ENCODE measurements at regions not wholly inside any gene's neighbourhood (a gene's known extent, or its start where the extent isn't known, plus 50 kb on each side); places are given as distances from the start of the nearest gene placed in this dataset.

DNA sequence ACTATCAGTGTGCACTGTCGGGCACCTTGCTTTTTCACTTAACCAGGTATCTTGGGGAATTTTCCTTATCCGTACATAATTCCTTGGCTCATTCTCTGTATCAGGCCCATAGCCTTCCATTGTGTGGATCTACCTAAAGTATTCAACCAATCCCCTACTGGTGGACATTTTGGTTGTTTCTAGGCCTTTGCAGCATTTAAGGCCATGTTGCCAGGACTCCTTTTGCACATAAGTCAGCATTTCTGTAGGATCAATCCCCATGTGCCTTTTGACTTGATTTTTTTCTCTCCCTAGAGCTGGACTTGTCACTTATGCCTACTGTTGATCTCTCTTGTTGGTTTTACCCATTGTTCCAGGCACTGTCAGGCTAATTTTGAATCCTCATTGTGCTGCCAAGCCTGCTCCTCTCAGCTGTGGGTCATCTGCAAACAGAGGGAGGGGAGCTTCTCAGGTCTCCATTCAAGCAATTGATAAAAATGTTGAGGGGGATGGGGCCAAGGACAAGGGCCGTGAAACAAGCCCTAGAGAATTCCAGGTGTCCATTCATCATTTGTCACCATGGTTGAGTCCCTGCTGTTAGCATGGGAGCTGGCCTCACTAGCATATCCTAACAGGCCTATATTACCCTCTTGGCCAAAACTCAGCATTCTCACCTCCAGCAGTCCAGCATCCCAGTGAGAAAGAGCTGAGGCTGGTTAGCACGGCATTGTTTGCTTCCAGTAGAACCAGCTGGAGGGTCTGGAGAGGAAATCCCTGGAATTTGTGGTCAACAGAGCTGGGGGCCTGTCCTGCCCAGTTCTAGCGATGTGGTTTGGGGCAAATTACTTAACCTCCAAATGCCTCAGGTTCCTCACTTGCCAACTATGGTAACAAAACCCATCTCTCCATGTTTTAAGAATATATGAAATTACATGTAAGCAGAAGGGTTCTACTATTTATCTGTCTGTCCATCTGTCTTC lies 178.4 kb downstream of the MRPL14 start:
- no peak for DNase-seq (ENCODE audit: low spot score)

DNA sequence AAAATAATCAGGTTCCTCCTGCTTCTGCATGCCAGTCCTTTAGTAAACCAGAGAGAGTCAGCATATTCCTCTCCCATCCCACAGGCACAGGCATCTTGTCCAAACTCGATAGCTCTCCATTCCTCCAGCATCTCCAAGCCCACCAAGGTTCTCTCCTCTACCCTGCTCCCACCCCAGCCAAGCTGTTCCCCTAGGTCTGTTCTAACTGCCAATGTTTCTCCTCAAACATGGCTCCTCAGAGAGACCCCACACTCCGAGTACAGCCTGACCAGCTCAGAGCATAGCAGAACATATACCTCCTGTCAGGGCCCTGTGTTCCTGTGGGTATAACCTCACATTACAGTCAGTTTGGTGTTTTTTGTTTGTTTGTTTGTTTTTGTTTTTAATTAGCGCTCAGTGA lies 177.8 kb downstream of the VEGFA start:
- no peak for DNase-seq (ENCODE audit: low spot score)

DNA sequence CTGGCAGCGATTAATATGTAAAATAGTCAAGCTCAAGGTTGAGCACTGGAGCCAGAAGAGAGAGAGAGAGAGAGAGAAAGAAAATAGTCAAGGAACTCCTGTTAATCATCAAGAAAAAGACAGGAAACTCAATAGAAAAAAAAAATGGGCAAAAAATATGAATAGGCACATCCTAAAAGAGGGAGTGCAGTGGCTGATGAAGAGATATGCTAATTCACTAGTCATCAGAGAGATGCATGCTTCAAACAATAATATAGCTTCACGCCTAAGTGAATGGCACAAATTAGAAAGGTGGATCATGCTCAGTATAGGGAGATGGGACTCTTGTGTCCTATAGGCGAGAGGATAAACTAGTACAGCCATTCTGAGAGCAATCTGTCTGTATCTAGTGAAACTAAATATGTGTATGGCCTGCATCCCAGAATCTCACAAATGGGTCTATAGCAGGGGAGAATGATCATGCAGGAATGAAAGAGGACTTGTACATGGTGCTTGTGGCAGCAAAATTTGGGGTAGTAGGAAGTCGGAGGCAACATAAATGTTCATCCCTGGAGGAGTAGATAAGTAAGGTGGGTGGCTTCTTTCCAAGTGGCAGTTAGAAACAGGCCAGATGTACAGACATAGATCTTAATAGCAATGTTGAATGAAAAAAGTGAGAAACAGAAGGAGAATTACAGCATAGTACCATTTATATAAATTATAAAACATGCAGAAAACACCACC lies 176.8 kb downstream of the VEGFA start:
- DNase-seq (ENCODE audit: low spot score): no peak

DNA sequence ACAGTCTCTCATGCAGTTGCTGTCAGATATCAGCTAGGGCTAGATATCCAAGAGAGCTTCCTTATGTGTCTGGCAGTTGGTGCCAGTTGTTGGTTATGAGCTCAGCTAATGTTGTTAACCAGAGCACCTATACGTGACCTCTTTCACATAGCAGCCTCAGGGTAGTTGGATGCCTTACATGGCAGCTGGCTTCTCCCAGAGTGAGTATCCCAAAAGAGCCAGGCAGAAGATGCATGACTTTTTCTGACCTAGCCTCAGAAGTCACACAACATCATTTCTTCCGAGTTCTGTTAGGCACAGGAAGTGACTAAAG lies 175.7 kb downstream of the VEGFA start:
- no peak for DNase-seq (ENCODE audit: low spot score)

DNA sequence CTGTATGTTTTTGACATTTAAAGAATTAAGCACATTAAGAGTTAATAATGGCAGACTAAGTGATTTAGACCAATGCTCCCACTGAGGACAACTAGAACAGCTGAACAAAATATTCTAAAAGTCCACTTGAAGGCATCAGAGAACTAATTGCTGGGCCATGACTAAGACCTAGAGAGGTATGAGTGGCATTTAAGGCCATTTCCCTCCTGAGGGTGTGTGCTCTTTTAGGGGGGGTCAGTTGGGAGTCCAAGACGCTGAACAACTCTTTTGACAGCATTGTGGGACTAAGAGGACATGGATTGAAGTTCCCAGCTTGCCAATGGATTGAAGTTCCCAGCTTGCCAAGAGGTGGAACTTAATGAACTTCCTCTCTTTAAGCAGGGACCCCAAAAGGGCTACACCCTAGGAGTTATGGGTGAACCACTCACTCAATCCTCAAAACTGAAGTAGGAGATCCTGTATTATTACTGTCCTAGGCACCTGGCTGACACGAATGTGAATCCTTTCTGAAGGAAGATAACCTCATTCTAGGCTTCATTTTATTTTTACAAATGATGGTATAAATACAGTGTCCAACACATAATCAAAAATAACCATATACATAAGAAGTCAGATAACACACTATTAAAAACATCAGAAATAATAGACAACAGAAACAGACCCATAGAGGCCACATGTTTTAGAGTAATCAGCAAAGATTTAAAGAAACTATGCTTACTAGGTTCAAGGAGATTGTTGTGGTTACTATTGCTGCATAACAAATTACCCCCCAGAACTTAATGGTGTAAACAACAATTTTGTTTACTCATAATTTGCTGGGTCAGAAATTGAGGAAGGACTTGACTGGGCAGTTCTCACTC lies 175.1 kb downstream of the VEGFA start:
- DNase-seq (ENCODE audit: low spot score): no peak

DNA sequence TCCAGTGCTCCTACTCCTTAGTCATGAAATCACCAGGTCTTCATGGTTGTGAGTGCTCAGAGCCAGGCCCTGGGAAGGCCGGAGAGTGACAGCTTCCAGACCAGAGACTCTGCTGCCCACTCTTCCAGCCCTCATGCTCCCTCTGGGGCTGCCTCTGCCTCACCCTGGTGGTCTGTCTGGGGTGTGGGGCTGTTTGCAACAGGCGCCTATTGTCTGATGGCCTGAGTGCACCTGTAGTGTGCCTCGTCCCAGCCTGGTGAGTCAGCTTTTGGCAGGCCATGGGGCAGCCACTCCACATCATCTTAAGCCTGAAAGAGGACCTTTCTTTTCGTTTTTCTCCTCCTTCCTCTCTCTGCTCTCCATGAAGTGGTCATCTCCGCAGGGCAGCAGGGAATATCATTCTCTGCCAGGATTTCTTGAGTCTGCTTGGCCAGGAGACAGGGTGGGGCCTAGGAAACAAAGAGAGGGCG lies 173.8 kb downstream of the VEGFA start:
- no peak for DNase-seq (ENCODE audit: low spot score)

DNA sequence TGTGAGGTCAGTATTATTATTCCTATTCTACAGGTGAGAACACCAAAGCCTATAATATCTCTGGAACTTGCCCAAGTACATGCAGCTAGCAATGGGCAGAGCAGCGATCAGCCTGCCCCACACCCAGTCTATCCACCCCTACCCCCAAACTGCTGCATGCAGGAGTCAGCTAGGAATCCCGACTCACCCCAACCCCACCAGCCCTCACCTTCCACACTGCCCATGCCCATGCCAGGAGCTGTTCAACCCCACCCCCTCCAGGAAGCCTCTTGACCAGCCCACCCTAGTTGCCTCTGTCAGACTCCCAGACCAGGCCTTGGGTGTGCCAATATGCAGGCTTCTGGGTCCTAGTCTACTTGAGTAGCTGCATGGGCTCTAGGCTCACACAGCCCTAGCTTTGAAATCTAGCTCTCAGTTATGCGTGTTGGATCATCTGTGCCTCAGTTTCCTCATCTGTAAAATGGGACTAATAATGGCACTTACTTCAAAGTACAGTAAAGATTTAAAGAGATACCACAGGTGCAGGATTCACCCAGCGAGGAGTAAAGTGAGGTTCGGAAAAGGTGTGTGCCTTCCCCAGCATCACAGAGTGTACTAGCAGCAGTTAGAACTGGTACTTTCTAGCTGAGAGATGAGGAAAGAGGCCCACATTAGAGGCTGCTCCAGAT lies 173.2 kb downstream of the VEGFA start:
- DNase-seq (ENCODE audit: low spot score): no peak

DNA sequence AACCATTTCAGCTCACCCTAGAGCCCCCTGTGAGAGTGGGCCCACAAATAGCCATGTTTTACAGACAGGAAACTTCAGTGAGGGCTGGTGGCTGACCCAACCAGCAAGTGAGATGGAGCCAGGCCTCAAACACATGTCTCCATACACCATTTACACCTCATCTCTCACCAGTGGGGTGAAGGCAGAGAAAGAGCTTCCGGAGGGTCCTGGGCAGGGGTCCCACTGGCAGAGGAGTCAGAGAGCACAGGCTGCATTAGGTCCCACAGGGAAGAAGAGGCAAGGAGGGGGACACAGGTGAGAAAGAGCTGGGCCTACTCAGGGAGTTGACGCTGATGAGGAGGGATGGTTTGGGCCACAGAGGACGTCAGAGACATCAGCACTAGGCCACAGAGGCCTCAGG lies 172.6 kb downstream of the VEGFA start:
- DNase-seq (ENCODE audit: low spot score): no peak

DNA sequence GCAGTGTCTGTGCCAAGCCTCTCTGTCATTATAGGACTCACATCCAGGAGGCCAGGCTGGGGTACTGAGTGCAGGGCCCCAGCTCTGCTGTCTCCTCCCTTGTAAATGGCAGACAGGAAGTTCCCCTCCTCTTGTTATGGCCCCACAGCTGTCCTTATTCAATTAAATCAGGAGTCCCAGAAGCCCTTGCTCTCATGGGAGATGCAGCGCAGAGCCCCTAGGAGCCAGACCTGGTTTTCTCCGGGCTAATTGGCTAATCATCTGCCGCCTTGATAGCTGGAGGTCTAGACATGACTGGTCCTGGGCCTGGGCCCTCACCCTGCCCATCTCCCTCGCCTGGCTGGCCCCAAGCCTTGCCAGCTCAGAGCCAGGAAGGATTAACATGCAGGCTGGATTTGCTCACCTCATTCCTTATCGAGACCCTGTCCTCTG lies 172.0 kb downstream of the VEGFA start:
- DNase-seq (ENCODE audit: low spot score): no peak

DNA sequence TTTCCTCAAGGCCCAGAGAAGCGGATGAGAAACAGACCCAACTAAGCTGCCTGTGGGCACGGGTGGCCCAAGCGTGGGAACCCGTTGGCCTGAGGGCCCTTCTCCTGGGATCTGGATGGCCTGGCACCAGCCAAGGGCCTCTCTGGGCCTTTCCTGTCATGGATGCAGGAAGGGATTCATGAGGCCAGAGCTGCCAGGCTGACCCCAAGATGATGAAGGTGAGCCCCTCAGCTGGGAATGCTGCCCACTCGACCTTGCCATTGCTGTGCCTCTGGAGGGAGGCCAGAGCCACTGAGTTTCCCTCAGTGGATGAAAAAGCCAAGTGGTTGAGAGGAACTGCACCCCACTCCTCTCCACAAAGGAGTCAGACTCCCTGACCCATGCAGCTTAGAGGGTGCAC lies 171.2 kb downstream of the VEGFA start:
- DNase-seq (ENCODE audit: low spot score): no peak

DNA sequence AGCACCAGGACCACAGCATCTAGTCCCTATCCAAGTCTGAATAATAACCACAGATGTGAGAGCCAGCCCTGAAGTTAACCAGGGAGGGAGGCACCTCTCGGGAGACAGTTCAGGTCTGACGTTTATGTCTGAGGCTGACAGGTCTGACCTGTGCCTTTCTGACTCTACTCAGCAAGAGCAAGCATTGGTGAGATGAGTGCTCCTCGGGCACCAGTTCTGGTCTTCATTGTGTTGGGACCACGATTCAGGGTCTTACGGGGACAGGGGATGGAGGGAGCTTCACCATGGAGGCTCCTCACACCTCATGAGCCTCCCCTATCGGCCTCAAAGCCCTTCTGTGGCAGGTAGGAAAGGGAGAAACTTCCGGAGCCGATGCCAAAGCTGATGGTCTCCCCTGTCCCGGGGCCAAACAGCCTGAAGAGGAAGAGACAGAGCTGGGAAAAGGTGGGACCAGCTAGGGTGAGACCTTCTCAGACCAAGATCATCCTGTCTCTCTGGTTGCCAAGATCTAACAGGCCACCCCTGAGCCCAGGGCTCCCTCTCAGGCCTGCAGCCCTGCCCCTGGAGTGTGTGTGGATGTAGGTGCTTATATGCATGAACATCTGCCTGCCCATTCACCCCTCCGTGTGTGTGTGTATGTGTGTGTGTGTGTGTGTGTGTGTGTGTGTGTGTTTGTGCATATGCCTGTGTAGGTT lies 170.5 kb downstream of the VEGFA start:
- no peak for DNase-seq (ENCODE audit: low spot score)

DNA sequence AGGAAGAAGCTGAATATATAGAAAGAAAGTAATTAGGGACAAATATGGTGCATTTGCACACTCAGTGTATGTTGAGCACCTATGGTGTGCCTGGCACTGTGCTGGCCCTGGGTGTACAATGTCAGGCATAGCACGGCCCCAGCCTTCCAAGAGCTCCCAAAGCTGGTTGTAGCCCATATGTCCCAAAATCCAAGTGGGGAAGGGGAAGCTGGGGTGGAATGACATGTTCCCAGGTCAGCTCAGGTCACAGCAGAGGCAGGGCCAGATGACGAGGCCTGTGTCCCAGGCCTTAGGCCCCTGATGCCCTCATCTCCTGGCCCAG lies 170.0 kb downstream of the VEGFA start:
- no peak for DNase-seq (ENCODE audit: low spot score)

DNA sequence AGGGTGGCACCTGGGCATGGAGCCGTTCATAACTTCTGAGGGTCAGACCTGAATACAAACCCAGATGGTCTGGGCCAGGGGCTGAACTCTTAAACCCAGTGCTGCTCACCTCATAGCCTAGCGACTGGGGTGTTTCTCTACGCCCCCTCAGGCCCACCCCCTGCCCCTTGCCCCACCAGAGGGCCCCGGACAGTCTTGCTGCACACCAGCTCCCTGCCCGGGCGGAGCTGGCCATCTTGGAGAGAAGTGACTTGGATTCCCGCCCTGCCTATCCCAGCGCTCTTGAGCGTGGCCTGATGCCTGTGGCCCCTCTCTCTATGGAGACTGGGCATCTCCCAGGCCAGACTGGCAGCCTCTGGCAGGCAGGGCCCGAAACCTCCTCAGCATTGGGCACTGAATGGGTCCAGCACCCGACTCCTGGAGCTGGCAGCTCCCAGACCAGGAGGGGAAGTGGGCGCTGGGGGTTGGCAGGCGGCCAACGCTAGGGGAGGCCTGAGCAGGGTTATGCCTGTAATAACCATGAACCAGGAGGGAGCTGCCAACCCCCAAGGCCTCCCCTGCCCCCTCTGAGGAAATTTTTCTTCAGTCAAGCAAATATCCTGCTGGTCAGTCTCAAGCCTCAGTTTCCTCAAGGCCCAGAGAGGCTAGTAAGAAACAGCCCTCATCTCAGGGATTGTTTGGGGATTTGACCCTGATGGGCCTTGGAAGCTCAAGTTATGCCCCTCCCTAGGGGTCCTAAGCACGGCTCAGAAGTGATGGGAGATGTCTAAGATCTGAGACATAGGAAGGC lies 169.5 kb downstream of the VEGFA start:
- DNase-seq (ENCODE audit: low spot score): no peak

DNA sequence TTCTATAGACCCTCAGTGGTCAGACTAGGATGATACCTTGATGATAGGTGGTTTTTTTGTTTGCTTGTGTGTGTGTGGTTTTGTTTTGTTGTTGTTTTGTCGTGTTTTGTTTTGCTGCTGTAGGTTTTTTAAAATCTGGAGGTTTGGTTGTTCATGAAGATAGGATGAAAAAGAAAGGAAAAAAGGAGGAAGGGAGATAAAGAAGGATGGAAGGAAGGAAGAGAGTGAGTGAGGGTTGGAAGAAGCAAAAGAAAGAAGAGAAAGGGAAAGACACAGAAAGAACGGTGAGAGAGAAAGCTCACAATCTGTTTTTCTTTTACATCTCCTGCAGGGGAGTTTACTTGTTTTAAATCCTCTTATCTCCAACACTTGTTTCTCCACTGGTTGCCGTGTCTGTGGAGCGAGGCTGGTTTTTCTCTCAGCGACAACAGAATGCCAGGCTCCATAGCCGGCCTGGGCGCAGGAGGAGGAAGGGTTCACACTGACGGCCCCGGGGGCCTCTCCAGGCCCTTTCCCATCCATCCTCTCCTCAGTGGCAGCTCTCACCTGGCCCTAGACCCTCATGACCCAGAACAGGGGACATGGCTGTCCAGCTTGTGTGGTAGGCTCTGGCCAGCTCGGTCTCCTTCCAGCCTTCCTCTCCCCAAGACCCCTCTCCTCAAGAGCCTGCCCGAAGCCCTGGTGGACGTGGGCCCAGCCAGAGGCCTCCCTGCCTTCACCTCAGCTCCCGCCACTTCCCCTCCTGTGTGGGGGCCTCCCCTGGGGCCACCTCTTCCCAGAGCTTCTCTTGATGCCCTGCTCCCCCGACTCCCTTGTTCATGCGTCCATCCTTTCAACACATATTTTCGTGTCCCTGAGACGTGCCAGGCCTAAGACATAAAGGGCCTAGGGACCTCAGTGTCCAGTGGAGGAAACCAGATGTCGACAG lies 168.4 kb downstream of the VEGFA start:
- DNase-seq (ENCODE audit: low spot score): no peak

DNA sequence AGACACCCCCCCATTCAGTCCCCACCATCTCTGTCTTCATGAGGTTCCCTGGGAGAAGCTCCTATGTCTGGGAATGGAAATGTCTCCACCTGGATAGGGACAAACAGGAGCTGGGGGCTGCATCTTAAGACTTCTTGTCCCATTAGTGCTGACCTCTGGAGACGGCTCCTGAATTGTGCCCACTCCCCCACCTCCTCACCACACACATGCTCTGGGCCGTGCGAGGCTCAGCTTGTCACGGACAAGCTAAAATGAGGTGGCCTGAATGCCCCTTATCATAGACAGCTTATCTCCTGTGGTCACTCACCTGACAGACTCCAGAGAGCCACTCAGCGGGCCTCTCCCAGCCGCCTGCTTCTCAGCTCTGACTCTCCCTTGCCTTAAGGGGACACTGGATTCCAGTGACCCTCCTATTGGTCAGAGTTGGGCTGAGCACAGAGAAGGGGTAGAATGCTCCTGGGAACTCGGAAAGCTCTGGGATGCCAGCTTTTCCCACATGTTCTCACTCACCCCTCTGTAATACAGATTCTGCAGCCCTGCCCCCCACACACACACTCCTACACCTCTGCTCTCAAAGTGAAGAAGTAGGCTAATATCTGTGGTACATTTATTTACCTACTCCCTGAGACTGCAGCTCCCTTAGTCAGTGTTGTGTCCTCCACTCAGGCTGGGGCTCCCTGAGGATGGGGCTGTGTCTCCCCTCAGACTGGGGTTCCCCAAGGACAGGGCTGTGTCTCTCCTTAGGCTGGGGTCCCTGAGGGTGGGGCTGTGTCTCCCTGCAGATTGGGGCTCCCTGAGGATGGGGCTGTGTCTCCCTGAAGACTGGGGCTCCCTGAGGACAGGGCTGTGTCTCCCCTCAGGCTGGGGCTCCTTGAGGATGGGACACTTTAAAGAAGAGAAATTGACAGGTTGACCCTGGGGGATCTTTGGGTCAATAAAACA lies 167.5 kb downstream of the VEGFA start:
- no peak for DNase-seq (ENCODE audit: low spot score)

DNA sequence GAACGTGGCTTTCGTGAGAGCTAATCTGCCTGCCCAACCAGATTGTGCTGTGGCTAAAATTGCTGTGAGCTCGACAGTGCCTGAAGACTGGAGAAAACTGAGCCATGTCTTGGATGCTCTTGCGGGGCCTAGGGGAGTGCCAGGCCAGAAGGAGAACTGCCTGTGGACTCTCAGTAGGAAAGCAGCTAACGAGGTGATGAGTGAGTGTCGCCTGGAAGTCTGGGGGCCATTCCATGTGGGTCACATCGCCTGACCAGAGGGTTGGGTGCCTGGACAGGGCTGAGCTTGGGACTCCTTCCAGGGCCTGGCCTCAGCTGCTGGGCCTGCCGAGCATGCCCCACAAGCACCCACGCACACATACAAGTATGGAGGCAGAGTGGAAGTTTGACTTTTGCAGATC lies 166.5 kb downstream of the VEGFA start:
- no peak for DNase-seq (ENCODE audit: low spot score)

DNA sequence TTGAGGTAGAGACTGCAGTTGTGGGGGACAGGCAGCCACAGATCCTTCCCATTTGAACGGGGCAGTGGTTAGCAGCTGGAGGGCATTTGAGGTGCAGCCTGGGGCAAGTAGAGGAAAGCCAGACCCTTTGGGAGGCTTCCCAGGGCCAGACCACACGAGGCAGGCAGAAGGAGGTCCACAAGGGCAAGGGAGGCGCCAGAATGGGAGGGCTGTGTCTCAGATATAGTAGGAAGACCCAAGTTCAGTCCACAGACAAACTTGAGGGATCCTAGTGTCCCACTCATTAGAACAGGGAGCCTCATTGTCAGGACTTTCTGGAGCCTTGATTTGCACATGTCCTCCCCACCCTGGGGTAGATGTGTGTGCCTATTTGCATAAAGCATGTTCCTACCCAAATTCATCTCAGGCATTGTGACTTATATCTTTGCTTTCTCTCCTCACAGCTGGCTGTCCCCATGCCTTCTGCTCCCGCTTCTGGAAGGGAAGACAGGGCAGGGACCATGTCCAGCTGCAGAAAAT lies 166.0 kb downstream of the VEGFA start:
- no peak for DNase-seq (ENCODE audit: low spot score)
